Right lobe of liver (tissue), 4 donors: ENCODE measurements at regions not wholly inside any gene's neighbourhood (a gene's known extent, or its start where the extent isn't known, plus 50 kb on each side); places are given as distances from the start of the nearest gene placed in this dataset.

Experiments
- CTCF ChIP-seq, 4 donors: fragments of 200-600 bp in 3 of 4; fragments of 450-650 bp in 1 of 4; IDR thresholded peaks; one replicate each; pipeline versions ENCODE4 v1.5.1 to v1.8.0; 2016 to 2022; ENCODE audit warnings: antibody characterized with exemption in 4 of 4, mild to moderate bottlenecking in 2 of 4
- POLR2A ChIP-seq: fragments of 450-650 bp; IDR thresholded peaks from one replicate; pipeline ENCODE4 v1.6.1; 2017; ENCODE audit warnings: antibody characterized with exemption, mild to moderate bottlenecking
- donor health status: DM: no; HTN: no; CAD: no.
- donor health status: DM: no; HTN: no; CAD: no.
- donor health status: DM: no; HTN: yes; CAD: no.

GRCh38 chr7:33722383-33723101 is 182.8 kb upstream of the BMPER start:
- TF ChIP-seq CTCF (IDR thresholded peaks at IDR 0.05) (no peak), POLR2A (no peak)
